ENCODE measurements at regions not wholly inside any gene's neighbourhood (a gene's known extent, or its start where the extent isn't known, plus 50 kb on each side); places are given as distances from the start of the nearest gene placed in this dataset.

- TF ChIP-seq POLR2A (IDR thresholded peaks at IDR 0.05) (no peak), CTCF (IDR thresholded peaks at IDR 0.05) (no peak)
These were observed 59.1 kb upstream of the IRX6 start for GRCh38 chr16:55264949-55265348.
